A549 (cell line): ENCODE measurements at regions not wholly inside any gene's neighbourhood (a gene's known extent, or its start where the extent isn't known, plus 50 kb on each side); places are given as distances from the start of the nearest gene placed in this dataset.
A peak's percentile ranks its signal among the peaks of the same experiment; 100 is the strongest.

Source experiments
- ATAC-seq, 2 experiments: fragments of 200-7000 bp in 1 of 2; fragments of >200 bp in 1 of 2; cut with Nextera tagmentation in 1 of 2; cut with Tn5 transposase in 1 of 2; 3 replicates each; pipeline versions ENCODE4 v1.8.0 to v1.9.1; 2018 to 2020; ENCODE audit warnings: mild to moderate bottlenecking in 1 of 2, moderate library complexity in 1 of 2
- CTCF ChIA-PET: fragments of 300-600 bp; sonication (Branson Sonifier 250); formaldehyde crosslinking; extraction: SDS; loops from one replicate; lab custom pipeline; 2021; ENCODE audit warnings: antibody characterized with exemption, inconsistent platforms; lab: Yijun Ruan, JAX
- POLR2A ChIA-PET: fragments of 350-600 bp; formaldehyde crosslinking; extraction: SDS; loops from one replicate; lab custom pipeline; 2021; ENCODE audit warnings: antibody characterized with exemption, inconsistent platforms; lab: Yijun Ruan, JAX
- DNase-seq, 2 experiments: peaks; one replicate each; pipeline versions ENCODE4 v3.0.0 to v3.0.0-alpha.2; 2011 to 2016; ENCODE audit warnings: low read depth in 1 of 2, low spot score in 1 of 2
- FAIRE-seq: peaks from 2 replicates; lab custom pipeline; 2011; peaks lifted over from hg19 to GRCh38; lab: Jason Lieb, UNC
- H3K27ac ChIP-seq, 2 experiments: fragments of >200 bp; sonication (Bioruptor Twin); formaldehyde crosslinking; 3 replicates each; pipeline ENCODE4 v1.5.1; 2016 to 2017
- H3K4me1 ChIP-seq: fragments of >200 bp; sonication (Bioruptor Twin); formaldehyde crosslinking; 3 replicates; pipeline ENCODE4 v1.6.1; 2016
- H3K4me2 ChIP-seq: fragments of >200 bp; sonication (Bioruptor Twin); formaldehyde crosslinking; 3 replicates; pipeline ENCODE4 v1.6.1; 2016
- H3K4me3 ChIP-seq: fragments of >200 bp; sonication (Bioruptor Twin); formaldehyde crosslinking; 3 replicates; pipeline ENCODE4 v1.5.1; 2016
- H3K9me3 ChIP-seq: fragments of >200 bp; sonication (Bioruptor Twin); formaldehyde crosslinking; 3 replicates; pipeline ENCODE4 v1.6.1; 2016
- ATOH8 ChIP-seq: fragments of 250-450 bp; sonication (Bioruptor Pico); IDR thresholded peaks from 2 replicates; pipeline ENCODE4 v1.5.0; 2020; ENCODE audit warnings: low read depth, mild to moderate bottlenecking, moderate library complexity
- BCL3 ChIP-seq: fragments of >200 bp; sonication (Bioruptor Twin); formaldehyde crosslinking; IDR thresholded peaks from 3 replicates; pipeline ENCODE4 v1.6.1; 2016
- CBX2 ChIP-seq: fragments of 200-600 bp; sonication (generic); IDR thresholded peaks from 2 replicates; pipeline ENCODE4 v1.6.1; 2016; ENCODE audit warnings: low read depth, mild to moderate bottlenecking, borderline replicate concordance
- CHD2 ChIP-seq: fragments of 150-350 bp; IDR thresholded peaks from 2 replicates; pipeline ENCODE4 v1.6.1; 2014; ENCODE audit warnings: low read length; ENCODE audit not compliant: partially characterized antibody
- CTCF ChIP-seq: fragments of >200 bp; sonication (Bioruptor Twin); formaldehyde crosslinking; IDR thresholded peaks from 3 replicates; pipeline ENCODE4 v1.5.1; 2016
- EHMT2 ChIP-seq: fragments of 200-600 bp; sonication (generic); IDR thresholded peaks from 2 replicates; pipeline ENCODE4 v1.6.1; 2016; ENCODE audit warnings: antibody characterized with exemption, low read depth, mild to moderate bottlenecking, moderate library complexity
- EP300 ChIP-seq, 2 experiments: fragments of >200 bp; sonication (Bioruptor Twin); formaldehyde crosslinking; IDR thresholded peaks; 2 replicates in 1 of 2; 3 replicates in 1 of 2; pipeline ENCODE4 v1.6.1; 2016 to 2017
- FOXS1 ChIP-seq: fragments of 250-450 bp; sonication (Bioruptor Pico); IDR thresholded peaks from 2 replicates; pipeline ENCODE4 v1.5.0; 2020; ENCODE audit warnings: mild to moderate bottlenecking, moderate library complexity
- GATA3 ChIP-seq: IDR thresholded peaks from 2 replicates; pipeline ENCODE4 v1.6.1; 2012; ENCODE audit warnings: borderline replicate concordance
- HDAC2 ChIP-seq: fragments of 200-600 bp; sonication (generic); IDR thresholded peaks from 2 replicates; pipeline ENCODE4 v1.6.1; 2016
- HOXB13 ChIP-seq: fragments of 250-450 bp; sonication (Bioruptor Pico); IDR thresholded peaks from 2 replicates; pipeline ENCODE4 v1.5.0; 2020; ENCODE audit warnings: low read depth, mild to moderate bottlenecking, moderate library complexity
- HOXB5 ChIP-seq: fragments of 250-450 bp; sonication (Bioruptor Pico); IDR thresholded peaks from 2 replicates; pipeline ENCODE4 v1.5.0; 2020; ENCODE audit warnings: mild to moderate bottlenecking, moderate library complexity
- KDM5A ChIP-seq: fragments of 200-600 bp; sonication (generic); IDR thresholded peaks from 2 replicates; pipeline ENCODE4 v1.6.1; 2016; ENCODE audit warnings: antibody characterized with exemption, mild to moderate bottlenecking
- MAFK ChIP-seq: fragments of 450-650 bp; IDR thresholded peaks from 2 replicates; pipeline ENCODE4 v1.6.1; 2014; ENCODE audit not compliant: partially characterized antibody
- MYC ChIP-seq: IDR thresholded peaks from 2 replicates; pipeline ENCODE4 v1.6.1; 2012; ENCODE audit warnings: mild to moderate bottlenecking, inconsistent platforms, low read length, improper control_type of control experiment, borderline replicate concordance
- NPAS2 ChIP-seq: fragments of 250-450 bp; sonication (Bioruptor Pico); IDR thresholded peaks from 2 replicates; pipeline ENCODE4 v1.8.0; 2022; ENCODE audit warnings: mild to moderate bottlenecking, moderate library complexity, borderline replicate concordance
- PBX3 ChIP-seq: IDR thresholded peaks from 2 replicates; pipeline ENCODE4 v1.6.1; 2012
- PHF8 ChIP-seq: fragments of 200-600 bp; sonication (generic); IDR thresholded peaks from 2 replicates; pipeline ENCODE4 v1.6.1; 2016; ENCODE audit warnings: low read depth, mild to moderate bottlenecking, antibody characterized with exemption, moderate library complexity, borderline replicate concordance
- POLR2A ChIP-seq: IDR thresholded peaks from 2 replicates; pipeline ENCODE4 v1.6.1; 2012; ENCODE audit warnings: mild to moderate bottlenecking, low read length
- POLR2AphosphoS2 ChIP-seq: conservative IDR thresholded peaks from 2 replicates; pipeline ENCODE4 v1.6.1; 2012; ENCODE audit warnings: low read length, improper control_type of control experiment, inconsistent platforms
- RARB ChIP-seq: fragments of 250-450 bp; sonication (Bioruptor Pico); IDR thresholded peaks from 2 replicates; pipeline ENCODE4 v1.8.0; 2021; ENCODE audit warnings: mild to moderate bottlenecking, moderate library complexity
- RFX5 ChIP-seq: fragments of 450-650 bp; IDR thresholded peaks from 2 replicates; pipeline ENCODE4 v1.7.1; 2014; ENCODE audit warnings: antibody characterized with exemption, mild to moderate bottlenecking, moderate library complexity
- RNF2 ChIP-seq: fragments of 200-600 bp; sonication (generic); IDR thresholded peaks from 2 replicates; pipeline ENCODE4 v1.6.1; 2016; ENCODE audit warnings: low read depth, mild to moderate bottlenecking, antibody characterized with exemption, moderate library complexity, borderline replicate concordance
- SMC3 ChIP-seq: fragments of >200 bp; sonication (Bioruptor Twin); formaldehyde crosslinking; IDR thresholded peaks from 3 replicates; pipeline ENCODE4 v1.6.1; 2018; ENCODE audit warnings: inconsistent platforms
- ZC3H11A ChIP-seq: fragments of 450-650 bp; IDR thresholded peaks from 2 replicates; pipeline ENCODE4 v1.6.1; 2014; ENCODE audit warnings: antibody characterized with exemption, mild to moderate bottlenecking
- WGBS: methylation state at CpG from one replicate; pipeline ENCODE4 v1.1.6; 2017; ENCODE audit errors: missing lambda C conversion rate; 5-methylcytosine and 5-hydroxymethylcytosine counted together
- TF ChIP-seq, protein P1 (sequence below): fragments of >200 bp; sonication (Bioruptor Twin); formaldehyde crosslinking; IDR thresholded peaks from 2 replicates; pipeline ENCODE4 v1.6.1; 2016
- TF ChIP-seq, protein P2 (sequence below): fragments of 250-450 bp; sonication (Bioruptor Pico); IDR thresholded peaks from 2 replicates; pipeline ENCODE4 v1.5.0; 2021; ENCODE audit warnings: mild to moderate bottlenecking, moderate library complexity, borderline replicate concordance

DNA sequence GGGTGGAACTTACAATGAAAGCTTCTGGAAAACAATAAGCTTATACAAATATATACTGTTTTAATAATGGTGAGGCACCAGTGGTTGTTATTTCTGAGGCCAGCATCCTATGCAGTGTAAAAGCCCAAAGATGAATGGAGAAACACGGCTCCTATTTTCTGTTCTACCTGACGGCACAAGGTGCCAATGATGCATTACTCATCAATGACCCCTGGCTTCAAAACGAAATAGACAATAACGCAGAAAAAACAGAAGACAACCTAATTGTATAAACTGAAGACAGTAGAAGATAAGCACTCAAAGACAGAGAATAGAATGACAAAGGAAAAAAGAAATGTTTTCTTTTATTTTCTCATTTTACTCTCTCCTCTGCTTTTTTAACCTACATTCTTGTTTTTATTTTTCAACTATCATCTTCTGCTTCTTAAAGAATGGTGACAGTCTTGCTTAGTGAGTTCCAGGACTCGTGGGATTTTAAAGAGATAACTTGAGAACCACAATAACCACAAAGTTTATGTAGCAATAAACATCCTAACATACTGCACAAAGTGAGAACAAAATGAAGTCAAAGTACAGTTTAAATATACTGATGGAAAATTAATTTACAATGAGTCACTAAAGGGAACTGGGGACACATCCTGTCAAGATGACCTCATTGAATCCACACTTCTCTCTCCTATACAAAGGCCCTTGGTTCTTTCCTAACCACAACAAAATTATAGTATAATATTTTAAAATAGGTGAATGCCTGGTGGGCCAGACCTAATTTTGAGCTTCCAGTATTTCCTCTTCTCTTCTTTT is 169.8 kb downstream of the BTC start (continued):
- TF ChIP-seq CTCF: no peak
- peak in 1 of 2 experiments; percentile 68; a peak in 3 of 5 replicates for TF ChIP-seq EP300 (IDR thresholded peaks at IDR 0.05)
- peak; percentile 81; the same call in 1 of the 2 replicates for TF ChIP-seq GATA3
- no peak for TF ChIP-seq RNF2
- no peak for TF ChIP-seq MAFK
- TF ChIP-seq HOXB13 (CRISPR knock-in tag): peak; percentile 80; the same call in 1 of the 2 replicates
- no peak for TF ChIP-seq RFX5
- TF ChIP-seq, protein P1, sequence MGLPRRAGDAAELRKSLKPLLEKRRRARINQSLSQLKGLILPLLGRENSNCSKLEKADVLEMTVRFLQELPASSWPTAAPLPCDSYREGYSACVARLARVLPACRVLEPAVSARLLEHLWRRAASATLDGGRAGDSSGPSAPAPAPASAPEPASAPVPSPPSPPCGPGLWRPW: no peak
- no peak for TF ChIP-seq PHF8
- TF ChIP-seq BCL3: no peak
- no peak for TF ChIP-seq EHMT2
- TF ChIP-seq RARB (CRISPR knock-in tag): no peak
- TF ChIP-seq CBX2: no peak
- TF ChIP-seq, protein P2, sequence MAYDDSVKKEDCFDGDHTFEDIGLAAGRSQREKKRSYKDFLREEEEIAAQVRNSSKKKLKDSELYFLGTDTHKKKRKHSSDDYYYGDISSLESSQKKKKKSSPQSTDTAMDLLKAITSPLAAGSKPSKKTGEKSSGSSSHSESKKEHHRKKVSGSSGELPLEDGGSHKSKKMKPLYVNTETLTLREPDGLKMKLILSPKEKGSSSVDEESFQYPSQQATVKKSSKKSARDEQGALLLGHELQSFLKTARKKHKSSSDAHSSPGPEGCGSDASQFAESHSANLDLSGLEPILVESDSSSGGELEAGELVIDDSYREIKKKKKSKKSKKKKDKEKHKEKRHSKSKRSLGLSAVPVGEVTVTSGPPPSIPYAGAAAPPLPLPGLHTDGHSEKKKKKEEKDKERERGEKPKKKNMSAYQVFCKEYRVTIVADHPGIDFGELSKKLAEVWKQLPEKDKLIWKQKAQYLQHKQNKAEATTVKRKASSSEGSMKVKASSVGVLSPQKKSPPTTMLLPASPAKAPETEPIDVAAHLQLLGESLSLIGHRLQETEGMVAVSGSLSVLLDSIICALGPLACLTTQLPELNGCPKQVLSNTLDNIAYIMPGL (CRISPR knock-in tag): no peak
- TF ChIP-seq FOXS1: peak; percentile 36; the same call in 1 of the 2 replicates
- 0 out of 3 replicates have a peak, but pooled peaks have one; percentile 17 for TF ChIP-seq SMC3
- 0 out of 2 replicates have a peak, but pooled peaks have one; percentile 61 for TF ChIP-seq ATOH8
- TF ChIP-seq HDAC2: no peak
- no peak for TF ChIP-seq MYC
- TF ChIP-seq POLR2A: no peak
- no peak for TF ChIP-seq CHD2
- no peak for TF ChIP-seq NPAS2

GRCh38 chr4:74625981-74626380 is 168.3 kb downstream of the BTC start:
- no peak for TF ChIP-seq GATA3
- TF ChIP-seq HOXB5 (CRISPR knock-in tag): no peak
- TF ChIP-seq POLR2A: no peak
- no peak for TF ChIP-seq RFX5
- no peak for TF ChIP-seq ZC3H11A
- no peak for TF ChIP-seq MYC
- TF ChIP-seq PBX3: no peak
- no peak for TF ChIP-seq POLR2AphosphoS2
- TF ChIP-seq EHMT2: no peak
- TF ChIP-seq KDM5A: no peak
- FAIRE-seq: no peak
- ATAC-seq: no peak
- H3K9me3 ChIP-seq: peaks cover 3% of the 10 kb centered on the region; the same call in 1 of the 3 replicates
- peaks cover 80% of the 10 kb centered on the region for H3K4me1 ChIP-seq
- no peak overlapping the region for H3K4me2 ChIP-seq
- CTCF ChIA-PET: interaction anchor here (1.4 to 3.9 kb wide), 2 partner anchors 249 to 306 kb away, joined by 6 to 29 read pairs; no protein-coding TSS in a partner anchor
- 55% methylated on average over 1 of the region's 1 CpG for WGBS
- no peak for DNase-seq
- POLR2A ChIA-PET: interaction anchor here (1.3 kb wide), 1 partner anchor 28 kb away, joined by 10 read pairs; no protein-coding TSS in a partner anchor
- peak overlapping the region; percentile 89 to 96 for H3K27ac ChIP-seq
- H3K4me3 ChIP-seq: no peak overlapping the region
